GM12878 (cell line): ENCODE measurements at regions not wholly inside any gene's neighbourhood (a gene's known extent, or its start where the extent isn't known, plus 50 kb on each side); places are given as distances from the start of the nearest gene placed in this dataset.

Experiments
- ATAC-seq: fragments of 200-7000 bp; cut with Tn5 transposase; 3 replicates; pipeline ENCODE4 v1.9.1; 2020; ENCODE audit warnings: mild to moderate bottlenecking, moderate library complexity
- BruUV-seq: library from RNA; stranded (reverse); fragments of 400-500 nt; replicated peaks from 2 replicates; lab custom pipeline; 2021; lab: Mats Ljungman, UMichigan
- CTCF ChIA-PET: fragments of 300-600 bp; sonication (Branson Sonifier 250); formaldehyde crosslinking; extraction: SDS; loops from one replicate; lab custom pipeline; 2021; ENCODE audit warnings: inconsistent platforms; lab: Yijun Ruan, JAX
- POLR2A ChIA-PET: fragments of 350-600 bp; formaldehyde crosslinking; extraction: SDS; loops from one replicate; lab custom pipeline; 2021; ENCODE audit warnings: inconsistent platforms; lab: Charles Lee
- RAD21 ChIA-PET: fragments of 300-600 bp; sonication (Branson Sonifier 250); formaldehyde crosslinking; loops from one replicate; lab custom pipeline; 2023; ENCODE audit warnings: antibody characterized with exemption; ENCODE audit not compliant: unreplicated experiment; lab: Charles Lee
- SMC1A ChIA-PET: fragments of 300-600 bp; sonication (Branson Sonifier 250); formaldehyde crosslinking; loops from one replicate; lab custom pipeline; 2023; ENCODE audit not compliant: unreplicated experiment, uncharacterized antibody; lab: Charles Lee
- DNase-seq: peaks from one replicate; pipeline ENCODE4 v3.0.0-alpha.2; 2011; ENCODE audit warnings: low read depth, low spot score
- FAIRE-seq: peaks from 3 replicates; lab custom pipeline; 2011; peaks lifted over from hg19 to GRCh38; lab: Jason Lieb, UNC
- H2AFZ ChIP-seq: 2 replicates; pipeline ENCODE4 v1.6.0; 2011; ENCODE audit warnings: low read depth, low read length, control low read depth; ENCODE audit not compliant: control insufficient read depth
- H3K27ac ChIP-seq: 2 replicates; pipeline ENCODE4 v1.5.1; 2011; ENCODE audit warnings: control low read depth; ENCODE audit not compliant: control insufficient read depth, insufficient read depth
- H3K27me3 ChIP-seq, 2 experiments: replicated peaks in 1 of 2; 2 replicates each; pipeline versions ENCODE4 v1.6.0 to v1.6.1; 2011; ENCODE audit warnings: low read length in 1 of 2; ENCODE audit not compliant: control insufficient read depth in 2 of 2, insufficient read depth in 2 of 2
- H3K36me3 ChIP-seq, 2 experiments: 2 replicates each; pipeline ENCODE4 v1.5.1; 2011; ENCODE audit warnings: low read length in 1 of 2; ENCODE audit not compliant: control insufficient read depth in 2 of 2, insufficient read depth in 2 of 2
- H3K4me1 ChIP-seq: 2 replicates; pipeline ENCODE4 v1.6.1; 2011; ENCODE audit warnings: mild to moderate bottlenecking, low read length, moderate library complexity, mixed read lengths; ENCODE audit not compliant: control insufficient read depth, insufficient read depth
- H3K4me2 ChIP-seq: 2 replicates; pipeline ENCODE4 v1.6.0; 2011; ENCODE audit warnings: control low read depth; ENCODE audit not compliant: control insufficient read depth, insufficient read depth
- H3K4me3 ChIP-seq: fragments of 200-600 bp; sonication (generic); 2 replicates; pipeline ENCODE4 v1.5.1; 2016
- H3K79me2 ChIP-seq: 2 replicates; pipeline ENCODE4 v1.6.0; 2011; ENCODE audit warnings: low read length; ENCODE audit not compliant: control insufficient read depth, insufficient read depth
- H3K9ac ChIP-seq: 2 replicates; pipeline ENCODE4 v1.8.0; 2011; ENCODE audit warnings: low read length, control low read depth, mixed read lengths; ENCODE audit not compliant: control insufficient read depth, insufficient read depth
- H3K9me3 ChIP-seq: replicated peaks from 3 replicates; pipeline ENCODE4 v1.5.1; 2011; ENCODE audit warnings: mild to moderate bottlenecking, low read length; ENCODE audit not compliant: control insufficient read depth, insufficient read depth
- H4K20me1 ChIP-seq: 2 replicates; pipeline ENCODE4 v1.6.0; 2011; ENCODE audit not compliant: control insufficient read depth, insufficient read depth
- BMI1 ChIP-seq: fragments of 450-650 bp; IDR thresholded peaks from 2 replicates; pipeline ENCODE4 v1.6.1; 2016; ENCODE audit warnings: mild to moderate bottlenecking, moderate library complexity, borderline replicate concordance
- HDGF ChIP-seq: fragments of 450-650 bp; IDR thresholded peaks from 2 replicates; pipeline ENCODE4 v1.6.1; 2016; ENCODE audit warnings: antibody characterized with exemption
- IKZF1 ChIP-seq: fragments of 450-650 bp; conservative IDR thresholded peaks from 2 replicates; pipeline ENCODE4 v1.6.1; 2017; ENCODE audit warnings: antibody characterized with exemption, mild to moderate bottlenecking
- JUNB ChIP-seq: IDR thresholded peaks from 2 replicates; pipeline ENCODE4 v1.6.1; 2016; ENCODE audit warnings: antibody characterized with exemption, mild to moderate bottlenecking
- NFYB ChIP-seq: IDR thresholded peaks from 2 replicates; pipeline ENCODE4 v1.6.1; 2011; ENCODE audit warnings: low read depth, mild to moderate bottlenecking, low read length, improper control_type of control experiment, moderate library complexity; ENCODE audit not compliant: insufficient read depth
- PML ChIP-seq: IDR thresholded peaks from 2 replicates; pipeline ENCODE4 v1.6.1; 2012; ENCODE audit warnings: low read length, inconsistent platforms
- POLR2A ChIP-seq: IDR thresholded peaks from 2 replicates; pipeline ENCODE4 v1.6.1; 2011; ENCODE audit warnings: low read depth, mild to moderate bottlenecking, low read length
- SUZ12 ChIP-seq: fragments of 200-600 bp; sonication (generic); IDR thresholded peaks from one replicate; pipeline ENCODE4 v1.6.1; 2018; ENCODE audit warnings: antibody characterized with exemption, mild to moderate bottlenecking; ENCODE audit not compliant: unreplicated experiment
- YY1 ChIP-seq: IDR thresholded peaks from 2 replicates; pipeline ENCODE4 v1.6.1; 2011; ENCODE audit warnings: low read depth, mild to moderate bottlenecking, low read length
- ZNF622 ChIP-seq: fragments of 450-650 bp; IDR thresholded peaks from 2 replicates; pipeline ENCODE4 v1.6.1; 2017; ENCODE audit warnings: mild to moderate bottlenecking, inconsistent platforms
- ZZZ3 ChIP-seq: IDR thresholded peaks from 2 replicates; pipeline ENCODE4 v1.6.1; 2011; ENCODE audit warnings: low read depth; ENCODE audit not compliant: control insufficient read depth, insufficient read length
- WGBS: methylation state at CpG from one replicate; pipeline ENCODE4 v1.1.6; 2016; ENCODE audit warnings: low lambda C conversion rate; ENCODE audit not compliant: insufficient replicate concordance, insufficient coverage; ENCODE audit errors: missing lambda C conversion rate; 5-methylcytosine and 5-hydroxymethylcytosine counted together
- in situ Hi-C: fragments of 300-500 bp; cut with MboI; formaldehyde crosslinking; loops from 9 replicates; pipeline ENCODE4 v1.14.3; 2018; ENCODE audit warnings: mixed read lengths
- intact Hi-C: fragments of 100-400 bp; cut with micrococcal nuclease; formaldehyde crosslinking; loops from one replicate; pipeline ENCODE4 v1.14.2; 2022; ENCODE audit not compliant: unreplicated experiment
- TF ChIP-seq, protein P1 (sequence below): fragments of 450-650 bp; formaldehyde crosslinking; IDR thresholded peaks from 2 replicates; pipeline ENCODE4 v1.4.0; 2022; ENCODE audit warnings: mild to moderate bottlenecking, moderate library complexity
- TF ChIP-seq, protein P2 (sequence below): fragments of 450-650 bp; IDR thresholded peaks from 2 replicates; pipeline ENCODE4 v1.6.1; 2017; ENCODE audit warnings: antibody characterized with exemption, mild to moderate bottlenecking, moderate library complexity
- TF ChIP-seq, protein P3 (sequence below): fragments of 450-650 bp; conservative IDR thresholded peaks from 2 replicates; pipeline ENCODE4 v1.6.1; 2017; ENCODE audit warnings: mild to moderate bottlenecking, moderate library complexity

DNA sequence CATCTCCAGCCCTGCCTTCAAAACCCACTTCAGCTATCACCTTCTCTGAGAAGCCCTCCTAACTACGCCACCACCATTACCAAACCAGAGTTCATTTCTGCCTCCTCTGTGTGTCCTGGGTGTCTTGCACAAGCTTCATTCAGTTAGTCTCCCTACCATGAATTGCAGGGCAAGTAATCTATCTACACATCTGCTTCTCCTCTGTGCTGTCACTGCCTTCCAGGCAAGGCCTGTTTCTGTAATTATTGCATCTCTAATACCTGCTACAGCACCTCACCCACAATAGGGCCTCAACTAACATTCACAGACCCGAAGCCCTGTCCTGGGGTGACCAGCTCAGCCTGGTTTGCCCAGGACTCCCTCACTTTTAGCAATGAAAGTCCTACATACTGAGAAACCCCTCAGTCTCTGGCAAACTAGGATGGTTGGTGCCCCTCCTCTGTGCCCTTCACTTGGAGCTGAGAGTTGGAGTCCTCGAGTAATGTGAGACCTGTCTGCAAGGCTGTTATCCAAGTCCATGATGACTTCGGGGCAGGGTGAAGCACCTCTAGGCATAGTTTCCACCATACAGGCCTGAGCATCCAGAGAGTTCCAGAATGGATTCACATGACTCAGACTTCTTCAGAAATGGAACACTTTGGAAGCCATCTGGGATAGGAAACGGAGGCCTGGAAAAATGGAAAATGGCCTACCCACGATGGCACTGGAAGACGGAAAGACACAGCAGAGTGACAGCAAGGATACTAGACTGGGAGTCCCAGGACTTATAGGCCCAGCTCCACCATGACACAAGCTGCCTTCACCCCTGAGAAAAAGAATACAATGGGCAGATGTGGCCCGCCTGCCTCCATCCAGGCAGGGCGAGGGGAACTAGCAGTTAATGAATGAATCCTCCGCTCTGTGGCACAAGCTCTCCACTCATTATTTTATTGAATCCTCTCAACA is 269.3 kb downstream of the BUD13 start:
- no peaks in the 10 kb centered on the region for H3K4me1 ChIP-seq
- FAIRE-seq = no peak
- no TSS peak for BruUV-seq
- H4K20me1 ChIP-seq = no peaks in the 10 kb centered on the region
- TF ChIP-seq YY1 = no peak
- TF ChIP-seq POLR2A = no peak
- no peak for TF ChIP-seq ZNF622
- no peak for TF ChIP-seq SUZ12
- TF ChIP-seq HDGF = no peak
- TF ChIP-seq IKZF1 = no peak
- no peak for TF ChIP-seq ZZZ3
- no peak for TF ChIP-seq JUNB
- TF ChIP-seq, protein P1, sequence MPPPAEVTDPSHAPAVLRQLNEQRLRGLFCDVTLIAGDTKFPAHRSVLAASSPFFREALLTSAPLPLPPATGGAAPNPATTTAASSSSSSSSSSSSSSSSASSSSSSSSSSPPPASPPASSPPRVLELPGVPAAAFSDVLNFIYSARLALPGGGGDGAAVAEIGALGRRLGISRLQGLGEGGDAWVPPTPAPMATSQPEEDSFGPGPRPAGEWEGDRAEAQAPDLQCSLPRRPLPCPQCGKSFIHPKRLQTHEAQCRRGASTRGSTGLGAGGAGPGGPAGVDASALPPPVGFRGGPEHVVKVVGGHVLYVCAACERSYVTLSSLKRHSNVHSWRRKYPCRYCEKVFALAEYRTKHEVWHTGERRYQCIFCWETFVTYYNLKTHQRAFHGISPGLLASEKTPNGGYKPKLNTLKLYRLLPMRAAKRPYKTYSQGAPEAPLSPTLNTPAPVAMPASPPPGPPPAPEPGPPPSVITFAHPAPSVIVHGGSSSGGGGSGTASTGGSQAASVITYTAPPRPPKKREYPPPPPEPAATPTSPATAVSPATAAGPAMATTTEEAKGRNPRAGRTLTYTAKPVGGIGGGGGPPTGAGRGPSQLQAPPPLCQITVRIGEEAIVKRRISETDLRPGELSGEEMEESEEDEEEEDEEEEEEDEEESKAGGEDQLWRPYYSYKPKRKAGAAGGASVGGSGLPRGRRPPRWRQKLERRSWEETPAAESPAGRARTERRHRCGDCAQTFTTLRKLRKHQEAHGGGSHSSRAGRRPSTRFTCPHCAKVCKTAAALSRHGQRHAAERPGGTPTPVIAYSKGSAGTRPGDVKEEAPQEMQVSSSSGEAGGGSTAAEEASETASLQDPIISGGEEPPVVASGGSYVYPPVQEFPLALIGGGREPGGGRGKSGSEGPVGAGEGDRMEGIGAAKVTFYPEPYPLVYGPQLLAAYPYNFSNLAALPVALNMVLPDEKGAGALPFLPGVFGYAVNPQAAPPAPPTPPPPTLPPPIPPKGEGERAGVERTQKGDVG = no peak
- TF ChIP-seq, protein P2, sequence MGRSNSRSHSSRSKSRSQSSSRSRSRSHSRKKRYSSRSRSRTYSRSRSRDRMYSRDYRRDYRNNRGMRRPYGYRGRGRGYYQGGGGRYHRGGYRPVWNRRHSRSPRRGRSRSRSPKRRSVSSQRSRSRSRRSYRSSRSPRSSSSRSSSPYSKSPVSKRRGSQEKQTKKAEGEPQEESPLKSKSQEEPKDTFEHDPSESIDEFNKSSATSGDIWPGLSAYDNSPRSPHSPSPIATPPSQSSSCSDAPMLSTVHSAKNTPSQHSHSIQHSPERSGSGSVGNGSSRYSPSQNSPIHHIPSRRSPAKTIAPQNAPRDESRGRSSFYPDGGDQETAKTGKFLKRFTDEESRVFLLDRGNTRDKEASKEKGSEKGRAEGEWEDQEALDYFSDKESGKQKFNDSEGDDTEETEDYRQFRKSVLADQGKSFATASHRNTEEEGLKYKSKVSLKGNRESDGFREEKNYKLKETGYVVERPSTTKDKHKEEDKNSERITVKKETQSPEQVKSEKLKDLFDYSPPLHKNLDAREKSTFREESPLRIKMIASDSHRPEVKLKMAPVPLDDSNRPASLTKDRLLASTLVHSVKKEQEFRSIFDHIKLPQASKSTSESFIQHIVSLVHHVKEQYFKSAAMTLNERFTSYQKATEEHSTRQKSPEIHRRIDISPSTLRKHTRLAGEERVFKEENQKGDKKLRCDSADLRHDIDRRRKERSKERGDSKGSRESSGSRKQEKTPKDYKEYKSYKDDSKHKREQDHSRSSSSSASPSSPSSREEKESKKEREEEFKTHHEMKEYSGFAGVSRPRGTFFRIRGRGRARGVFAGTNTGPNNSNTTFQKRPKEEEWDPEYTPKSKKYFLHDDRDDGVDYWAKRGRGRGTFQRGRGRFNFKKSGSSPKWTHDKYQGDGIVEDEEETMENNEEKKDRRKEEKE = no peak
- TF ChIP-seq NFYB = no peak
- TF ChIP-seq BMI1 = no peak
- TF ChIP-seq, protein P3, sequence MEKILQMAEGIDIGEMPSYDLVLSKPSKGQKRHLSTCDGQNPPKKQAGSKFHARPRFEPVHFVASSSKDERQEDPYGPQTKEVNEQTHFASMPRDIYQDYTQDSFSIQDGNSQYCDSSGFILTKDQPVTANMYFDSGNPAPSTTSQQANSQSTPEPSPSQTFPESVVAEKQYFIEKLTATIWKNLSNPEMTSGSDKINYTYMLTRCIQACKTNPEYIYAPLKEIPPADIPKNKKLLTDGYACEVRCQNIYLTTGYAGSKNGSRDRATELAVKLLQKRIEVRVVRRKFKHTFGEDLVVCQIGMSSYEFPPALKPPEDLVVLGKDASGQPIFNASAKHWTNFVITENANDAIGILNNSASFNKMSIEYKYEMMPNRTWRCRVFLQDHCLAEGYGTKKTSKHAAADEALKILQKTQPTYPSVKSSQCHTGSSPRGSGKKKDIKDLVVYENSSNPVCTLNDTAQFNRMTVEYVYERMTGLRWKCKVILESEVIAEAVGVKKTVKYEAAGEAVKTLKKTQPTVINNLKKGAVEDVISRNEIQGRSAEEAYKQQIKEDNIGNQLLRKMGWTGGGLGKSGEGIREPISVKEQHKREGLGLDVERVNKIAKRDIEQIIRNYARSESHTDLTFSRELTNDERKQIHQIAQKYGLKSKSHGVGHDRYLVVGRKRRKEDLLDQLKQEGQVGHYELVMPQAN = no peak
- TF ChIP-seq PML = no peak
- H3K36me3 ChIP-seq = no peaks in the 10 kb centered on the region
- ChIA-PET CTCF (no interaction called here), RAD21 (no interaction called here), SMC1A (no interaction called here), POLR2A (no interaction called here)
- WGBS = 11% methylated on average over 10 of the region's 10 CpGs
- H3K27ac ChIP-seq = no peak overlapping the region
- no peak overlapping the region for H3K4me2 ChIP-seq
- no peaks in the 10 kb centered on the region for H3K79me2 ChIP-seq
- peaks cover 8 to 17% of the 10 kb centered on the region in 2 experiments for H3K27me3 ChIP-seq
- no peak for DNase-seq
- H3K9ac ChIP-seq = no peak overlapping the region
- no peak overlapping the region for H3K4me3 ChIP-seq
- no peak for ATAC-seq
- intact Hi-C loops (no loop called here), in situ Hi-C loops (no loop called here)
- no peak overlapping the region for H2AFZ ChIP-seq
- no peaks in the 10 kb centered on the region for H3K9me3 ChIP-seq
